BJ (cell line): ENCODE measurements at regions not wholly inside any gene's neighbourhood (a gene's known extent, or its start where the extent isn't known, plus 50 kb on each side); places are given as distances from the start of the nearest gene placed in this dataset.

ENCODE experiments used
- CTCF ChIA-PET: fragments of 350-600 bp; formaldehyde crosslinking; extraction: SDS; loops from one replicate; lab custom pipeline; 2021; ENCODE audit warnings: antibody characterized with exemption, inconsistent platforms; lab: Yijun Ruan, JAX
- POLR2A ChIA-PET: fragments of 300-600 bp; sonication (Branson Sonifier 250); formaldehyde crosslinking; extraction: SDS; loops from one replicate; lab custom pipeline; 2021; ENCODE audit warnings: antibody characterized with exemption; lab: Charles Lee
- DNase-seq: peaks from one replicate; pipeline ENCODE4 v3.0.0-alpha.2; 2011; ENCODE audit warnings: low read depth
- H3K27me3 ChIP-seq: 2 replicates; pipeline ENCODE4 v1.6.0; 2011; ENCODE audit warnings: low read length; ENCODE audit not compliant: control insufficient read depth, insufficient read depth
- H3K36me3 ChIP-seq: 2 replicates; pipeline ENCODE4 v1.5.1; 2011; ENCODE audit warnings: low read length; ENCODE audit not compliant: control insufficient read depth, insufficient read depth
- H3K4me3 ChIP-seq: 2 replicates; pipeline ENCODE4 v1.5.1; 2011; ENCODE audit warnings: low read depth, mild to moderate bottlenecking, control low read depth, low read length
- CTCF ChIP-seq: IDR thresholded peaks from 2 replicates; pipeline ENCODE4 v1.5.1; 2011; ENCODE audit warnings: low read depth, mild to moderate bottlenecking, control low read depth, inconsistent platforms, low read length, moderate library complexity; ENCODE audit not compliant: insufficient read depth

GRCh38 chr10:108051218-108051617 is 886.7 kb upstream of the SORCS1 start:
- POLR2A ChIA-PET = no interaction called here
- TF ChIP-seq CTCF = no peak
- CTCF ChIA-PET = no interaction called here

GRCh38 chr10:108050626-108051025 is 886.1 kb upstream of the SORCS1 start:
- DNase-seq = no peak
- CTCF ChIA-PET = no interaction called here

More at GRCh38 chr10:108051218-108051617, 886.7 kb upstream of the SORCS1 start:
- H3K27me3 ChIP-seq = no peaks in the 10 kb centered on the region
- no peak overlapping the region for H3K4me3 ChIP-seq
- DNase-seq = no peak
- H3K36me3 ChIP-seq = no peaks in the 10 kb centered on the region

GRCh38 chr10:108049668-108050067 is 885.2 kb upstream of the SORCS1 start:
- no peaks in the 10 kb centered on the region for H3K27me3 ChIP-seq
- H3K36me3 ChIP-seq = no peaks in the 10 kb centered on the region
- CTCF ChIA-PET = interaction anchor here (0.6 kb wide), 1 partner anchor 1096 kb away, joined by 4 read pairs; no protein-coding TSS in a partner anchor
- H3K4me3 ChIP-seq = no peak overlapping the region
- DNase-seq = no peak
- no peak for TF ChIP-seq CTCF
- POLR2A ChIA-PET = no interaction called here

More at GRCh38 chr10:108050626-108051025, 886.1 kb upstream of the SORCS1 start:
- TF ChIP-seq CTCF = no peak
- no peaks in the 10 kb centered on the region for H3K27me3 ChIP-seq
- H3K4me3 ChIP-seq = no peak overlapping the region
- POLR2A ChIA-PET = no interaction called here
- H3K36me3 ChIP-seq = no peaks in the 10 kb centered on the region

- ChIA-PET POLR2A (no interaction called here), CTCF (no interaction called here)
- H3K36me3 ChIP-seq = no peaks in the 10 kb centered on the region
- H3K4me3 ChIP-seq = no peak overlapping the region
- H3K27me3 ChIP-seq = no peaks in the 10 kb centered on the region
- TF ChIP-seq CTCF = no peak
- no peak for DNase-seq
Observed at GRCh38 chr10:108048898-108049297, 884.4 kb upstream of the SORCS1 start.

- no peak for DNase-seq
- Histone ChIP-seq H3K4me3 (no peak overlapping the region), H3K27me3 (no peaks in the 10 kb centered on the region), H3K36me3 (no peaks in the 10 kb centered on the region)
- no peak for TF ChIP-seq CTCF
- POLR2A ChIA-PET = no interaction called here
- CTCF ChIA-PET = no interaction called here
Observed at GRCh38 chr10:108039821-108040584, 875.5 kb upstream of the SORCS1 start.
